A204.1 (cell line): ENCODE measurements at regions not wholly inside any gene's neighbourhood (a gene's known extent, or its start where the extent isn't known, plus 50 kb on each side); places are given as distances from the start of the nearest gene placed in this dataset.

Experiments
- FAIRE-seq: peaks from 2 replicates; lab custom pipeline; 2012; peaks lifted over from hg19 to GRCh38; lab: Jason Lieb, UNC

DNA sequence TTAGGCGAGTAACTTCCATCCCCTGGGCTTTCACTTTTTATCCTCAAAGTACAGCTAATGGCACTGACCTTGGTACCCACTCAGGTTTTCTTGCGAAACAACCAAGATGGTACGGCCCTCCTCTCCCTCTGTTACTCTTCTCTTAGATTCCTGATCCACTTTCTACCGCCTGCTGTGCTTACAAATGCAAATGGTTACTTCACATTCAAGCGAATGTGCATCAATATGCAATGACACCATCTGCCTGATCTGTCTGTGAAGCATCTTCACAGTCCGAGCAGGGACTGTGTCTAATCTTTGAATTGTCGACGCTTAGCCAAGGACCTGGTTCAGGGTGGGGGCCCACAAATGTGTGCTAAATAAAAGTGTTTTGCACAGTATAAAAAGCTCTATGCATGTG, 112.2 kb downstream of the TRIB2 start:
- FAIRE-seq = no peak

- FAIRE-seq = no peak
Measured at GRCh38 chr2:12831016-12831415, 114.3 kb downstream of the TRIB2 start.

- no peak for FAIRE-seq
Measured at GRCh38 chr2:12834239-12834638, 117.5 kb downstream of the TRIB2 start.

DNA sequence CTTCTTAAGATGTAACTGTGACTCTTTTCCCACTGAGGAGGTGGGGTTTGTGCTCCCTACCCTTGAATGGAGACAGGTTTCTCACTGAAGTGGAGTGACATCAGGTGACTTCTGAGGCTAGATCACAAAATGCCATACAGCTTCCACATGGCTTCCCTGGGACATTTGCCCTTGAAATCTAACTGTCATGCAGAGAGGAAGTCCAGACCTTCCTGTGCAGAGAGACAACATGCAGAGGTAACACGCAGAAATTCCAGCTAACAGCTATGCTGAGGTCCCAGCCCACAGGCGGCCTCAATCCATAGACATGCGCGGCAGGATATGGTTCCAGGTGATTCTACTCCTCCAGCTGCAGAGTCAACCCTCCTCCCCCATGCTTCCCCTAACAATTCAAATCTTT, 119.0 kb downstream of the TRIB2 start:
- FAIRE-seq = no peak

- no peak for FAIRE-seq
Measured at GRCh38 chr2:12839339-12839738, 122.6 kb downstream of the TRIB2 start.

GRCh38 chr2:12841021-12841420, 124.3 kb downstream of the TRIB2 start:
- no peak for FAIRE-seq

GRCh38 chr2:12842917-12843316, 126.2 kb downstream of the TRIB2 start:
- FAIRE-seq = no peak

GRCh38 chr2:12844511-12844910, 127.8 kb downstream of the TRIB2 start:
- no peak for FAIRE-seq

DNA sequence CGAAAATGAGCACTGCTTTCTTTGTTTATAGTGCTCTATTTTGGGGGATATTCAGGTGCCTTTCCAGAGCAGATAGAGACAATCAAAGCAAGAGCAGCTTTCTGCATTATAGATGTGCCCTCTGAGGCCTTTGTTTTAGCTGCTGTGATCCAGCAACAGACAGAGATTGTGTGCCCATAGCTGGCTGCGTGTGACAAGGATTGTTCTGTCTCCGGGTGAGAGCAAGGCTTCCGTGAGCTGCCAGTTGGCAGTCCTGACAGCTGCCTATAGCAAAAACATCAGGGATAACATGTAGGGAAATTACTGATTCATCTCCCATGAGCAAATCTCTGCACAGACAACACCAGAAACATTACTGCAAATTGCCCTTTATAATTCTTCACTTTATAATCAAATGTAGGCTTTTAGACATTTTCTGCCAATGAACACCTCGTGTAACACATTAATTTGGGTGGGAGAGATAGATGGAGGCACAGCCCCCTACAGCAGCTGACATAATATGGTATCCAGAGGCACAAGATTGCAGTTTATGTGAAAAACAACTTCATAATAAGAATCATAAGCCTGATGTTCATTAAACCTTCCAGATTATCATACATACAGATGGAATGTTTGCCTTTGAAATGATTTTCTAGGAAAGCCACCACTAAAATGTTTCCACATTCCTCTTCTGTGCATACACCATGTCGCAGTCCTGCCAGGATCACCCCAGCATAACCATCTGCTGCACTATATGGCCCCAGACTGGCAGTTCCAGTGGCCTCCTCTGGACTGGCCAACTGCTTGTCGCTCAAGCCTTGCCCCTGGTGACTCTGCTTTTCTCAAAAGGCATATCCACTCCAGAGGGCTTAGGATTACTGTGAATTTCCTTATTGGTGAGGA, 131.2 kb downstream of the TRIB2 start:
- no peak for FAIRE-seq

DNA sequence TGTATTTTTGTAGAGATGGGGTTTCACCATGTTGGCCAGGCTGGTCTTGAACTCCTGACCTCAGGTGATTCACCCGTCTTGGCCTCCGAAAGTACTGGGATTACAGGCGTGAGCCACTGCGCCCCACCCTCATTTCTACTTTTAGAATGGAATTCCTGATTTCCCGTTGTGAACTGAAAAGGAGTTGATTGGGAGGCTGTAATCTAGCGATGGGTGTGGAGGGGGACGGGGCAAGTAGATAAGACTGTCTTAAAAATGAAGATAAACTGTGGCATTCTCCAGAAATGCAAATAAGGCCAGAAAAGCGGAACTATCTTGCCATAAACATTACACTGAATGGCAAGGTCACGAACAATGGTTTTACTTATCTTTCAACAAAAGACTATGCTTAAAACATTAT, 135.4 kb downstream of the TRIB2 start:
- no peak for FAIRE-seq

DNA sequence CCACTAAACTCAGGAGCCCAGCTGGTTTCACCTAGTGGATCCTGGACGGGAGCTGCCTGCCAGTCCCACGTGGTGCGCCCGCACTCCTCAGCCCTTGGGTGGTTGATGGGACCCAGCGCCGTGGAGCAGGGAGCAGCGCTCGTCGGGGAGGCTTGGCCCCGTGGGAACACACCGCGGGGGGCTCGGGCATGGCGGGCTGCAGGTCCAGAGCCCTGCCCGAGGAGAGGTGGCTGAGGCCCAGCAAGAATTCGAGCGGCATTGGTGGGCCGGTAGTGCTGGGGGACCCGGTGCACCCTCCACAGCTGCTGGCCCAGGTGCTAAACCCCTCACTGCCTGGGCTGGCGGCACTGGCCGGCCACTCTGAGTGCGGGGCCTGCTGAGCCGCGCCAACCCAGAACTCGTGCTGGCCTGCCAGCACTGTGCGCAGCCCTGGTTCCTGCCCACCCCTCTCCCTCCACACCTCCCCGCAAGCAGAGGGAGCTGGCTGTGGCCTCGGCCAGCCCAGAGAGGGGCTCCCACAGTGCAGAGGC, 137.3 kb downstream of the TRIB2 start:
- no peak for FAIRE-seq

DNA sequence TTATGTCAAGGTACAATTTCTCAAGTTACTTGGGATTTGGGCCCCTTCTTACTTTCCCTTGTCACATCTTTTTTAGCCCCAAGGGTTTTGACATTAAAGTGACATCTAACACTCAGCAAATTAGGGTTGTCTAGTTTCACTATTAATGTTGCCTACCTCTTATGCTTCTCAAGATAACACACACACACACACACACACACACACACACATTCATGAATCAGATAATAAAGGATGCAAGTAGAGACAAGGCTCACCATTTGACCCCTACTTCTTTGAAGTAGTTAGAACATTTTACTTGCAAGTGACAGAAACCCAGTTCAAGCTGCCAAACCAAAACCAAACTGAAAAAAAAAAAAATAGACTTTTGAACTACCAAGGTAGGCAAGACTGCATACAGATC, 138.8 kb downstream of the TRIB2 start:
- no peak for FAIRE-seq

DNA sequence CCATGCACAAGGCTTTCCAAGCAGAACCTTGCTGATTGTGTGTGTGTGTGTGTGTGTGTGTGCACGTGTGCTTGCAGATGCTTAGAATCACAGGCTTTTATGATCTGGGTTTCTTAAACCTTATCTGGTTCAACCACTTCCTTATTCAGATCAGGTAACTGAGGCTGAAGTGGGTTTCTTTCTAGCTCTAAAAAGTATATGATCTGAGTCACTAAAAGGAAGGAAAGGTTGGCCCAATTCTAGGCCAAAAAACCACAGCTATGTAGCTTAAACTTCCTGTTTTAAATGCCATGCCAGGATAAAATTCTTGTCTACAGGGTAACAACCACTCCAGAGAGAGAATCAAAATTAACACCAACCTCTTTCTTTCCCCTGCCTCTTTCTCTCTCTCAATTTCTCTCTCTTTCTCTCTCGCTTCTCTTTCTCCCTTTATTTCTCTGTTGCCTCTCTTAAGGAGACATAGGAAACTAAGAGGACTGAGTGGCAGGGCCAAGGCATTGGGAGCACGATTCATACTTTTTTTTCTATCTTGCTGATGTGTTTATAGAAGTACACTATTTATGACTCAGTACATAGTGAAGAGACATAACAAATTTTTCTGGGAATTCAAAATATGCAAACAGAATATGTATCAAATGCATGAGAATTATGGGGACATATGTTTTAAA, 140.3 kb downstream of the TRIB2 start:
- no peak for FAIRE-seq

DNA sequence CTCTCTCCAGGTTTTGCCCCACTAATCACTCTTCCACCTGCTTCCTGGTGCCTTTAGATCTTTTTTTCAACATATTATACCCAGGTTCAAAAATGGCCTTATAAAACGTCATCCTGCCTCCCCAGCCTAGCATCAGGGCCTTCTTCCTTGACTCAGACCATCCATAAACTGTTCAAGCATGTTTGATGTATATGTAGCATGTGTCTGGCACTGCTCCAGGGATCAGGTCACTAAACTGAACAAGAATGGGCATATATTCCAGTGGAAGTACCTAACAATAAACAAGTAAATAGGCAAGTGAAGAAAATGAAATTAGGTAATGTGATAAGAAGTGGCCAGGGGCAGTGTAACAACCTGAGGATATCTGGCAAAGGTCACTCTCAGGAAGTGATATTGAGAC, 141.2 kb downstream of the TRIB2 start:
- no peak for FAIRE-seq

DNA sequence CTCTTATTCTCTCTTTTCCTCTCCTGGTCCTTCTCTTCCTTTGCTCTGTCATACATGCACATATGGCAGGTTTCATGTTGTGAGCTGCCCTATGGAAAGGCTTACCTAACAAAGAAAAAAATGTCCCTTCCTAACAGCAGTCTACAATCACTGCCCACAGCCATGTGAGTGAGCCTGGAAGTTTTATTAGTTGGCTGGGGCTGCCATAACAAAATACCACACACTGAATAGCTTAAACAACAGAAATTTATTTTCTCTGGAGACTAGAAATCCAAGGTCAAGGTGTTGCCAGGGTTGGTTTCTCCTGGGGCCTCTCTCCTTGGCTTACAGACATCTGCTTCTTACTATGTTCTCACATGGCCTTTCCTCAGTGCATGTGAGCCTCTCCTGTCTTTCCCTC, 142.1 kb downstream of the TRIB2 start:
- FAIRE-seq = no peak

- FAIRE-seq = no peak
Measured at GRCh38 chr2:12861344-12861930, 144.7 kb downstream of the TRIB2 start.

DNA sequence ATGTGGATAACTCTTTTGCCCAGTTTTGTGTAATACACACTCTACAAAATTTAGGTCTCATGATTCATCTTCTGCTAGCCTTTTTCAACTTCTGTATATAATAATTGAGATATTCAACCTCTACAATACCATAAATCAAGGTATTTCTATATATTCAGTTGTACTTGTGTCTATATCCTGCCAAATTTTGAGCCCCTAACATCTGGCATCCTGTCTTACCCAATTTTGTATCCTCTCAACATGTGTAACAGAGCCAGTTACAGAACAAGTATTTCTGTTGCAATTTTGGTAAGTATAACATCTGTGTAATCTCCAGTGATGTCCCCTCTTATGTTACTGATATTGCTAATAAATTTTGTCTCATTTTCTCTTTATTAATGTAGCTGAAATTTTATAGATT, 145.8 kb downstream of the TRIB2 start:
- FAIRE-seq = no peak

DNA sequence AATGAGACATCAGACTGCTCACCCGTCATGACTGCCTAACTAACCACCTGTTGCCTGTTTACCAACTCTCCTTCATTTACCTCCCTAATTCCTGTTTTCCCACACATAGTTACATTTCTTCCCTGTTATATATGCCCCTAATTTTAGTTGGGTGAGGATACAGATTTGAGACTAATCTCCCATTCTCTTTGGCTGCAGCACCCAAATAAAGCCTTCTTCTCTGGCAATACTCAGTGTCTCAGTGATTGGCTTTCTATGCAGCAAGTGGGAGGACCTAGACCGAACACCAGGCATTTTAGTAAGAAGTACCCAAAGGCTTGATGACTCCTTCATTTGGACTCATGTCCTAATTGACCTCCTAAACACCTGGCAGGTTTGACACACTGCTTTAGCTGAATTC, 147.2 kb downstream of the TRIB2 start:
- FAIRE-seq = no peak

GRCh38 chr2:12867631-12868287, 151.0 kb downstream of the TRIB2 start:
- FAIRE-seq = no peak

DNA sequence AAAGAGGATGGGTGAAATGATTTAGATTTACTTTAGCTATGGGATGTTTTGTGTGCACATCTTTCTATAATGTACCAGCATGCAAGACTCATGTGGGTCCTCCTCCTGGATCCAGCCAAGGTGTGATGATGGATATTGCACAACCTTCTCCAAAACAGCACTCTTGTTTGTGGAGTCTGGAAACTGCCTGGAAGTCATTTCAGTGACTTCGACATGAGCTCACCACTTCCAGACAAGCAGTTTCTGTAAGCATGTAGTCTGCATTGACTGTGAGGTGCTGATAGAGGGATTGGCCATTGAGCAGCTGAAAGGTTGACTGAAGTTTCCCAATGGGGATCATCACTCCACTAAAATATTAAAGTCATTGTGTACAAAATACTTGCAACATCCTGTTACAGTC, 154.0 kb downstream of the TRIB2 start:
- no peak for FAIRE-seq

- FAIRE-seq = no peak
Measured at GRCh38 chr2:12871694-12872315, 155.1 kb downstream of the TRIB2 start.

- FAIRE-seq = no peak
Measured at GRCh38 chr2:12877761-12878160, 161.0 kb downstream of the TRIB2 start.
